ENCODE measurements at regions not wholly inside any gene's neighbourhood (a gene's known extent, or its start where the extent isn't known, plus 50 kb on each side); places are given as distances from the start of the nearest gene placed in this dataset.

DNA sequence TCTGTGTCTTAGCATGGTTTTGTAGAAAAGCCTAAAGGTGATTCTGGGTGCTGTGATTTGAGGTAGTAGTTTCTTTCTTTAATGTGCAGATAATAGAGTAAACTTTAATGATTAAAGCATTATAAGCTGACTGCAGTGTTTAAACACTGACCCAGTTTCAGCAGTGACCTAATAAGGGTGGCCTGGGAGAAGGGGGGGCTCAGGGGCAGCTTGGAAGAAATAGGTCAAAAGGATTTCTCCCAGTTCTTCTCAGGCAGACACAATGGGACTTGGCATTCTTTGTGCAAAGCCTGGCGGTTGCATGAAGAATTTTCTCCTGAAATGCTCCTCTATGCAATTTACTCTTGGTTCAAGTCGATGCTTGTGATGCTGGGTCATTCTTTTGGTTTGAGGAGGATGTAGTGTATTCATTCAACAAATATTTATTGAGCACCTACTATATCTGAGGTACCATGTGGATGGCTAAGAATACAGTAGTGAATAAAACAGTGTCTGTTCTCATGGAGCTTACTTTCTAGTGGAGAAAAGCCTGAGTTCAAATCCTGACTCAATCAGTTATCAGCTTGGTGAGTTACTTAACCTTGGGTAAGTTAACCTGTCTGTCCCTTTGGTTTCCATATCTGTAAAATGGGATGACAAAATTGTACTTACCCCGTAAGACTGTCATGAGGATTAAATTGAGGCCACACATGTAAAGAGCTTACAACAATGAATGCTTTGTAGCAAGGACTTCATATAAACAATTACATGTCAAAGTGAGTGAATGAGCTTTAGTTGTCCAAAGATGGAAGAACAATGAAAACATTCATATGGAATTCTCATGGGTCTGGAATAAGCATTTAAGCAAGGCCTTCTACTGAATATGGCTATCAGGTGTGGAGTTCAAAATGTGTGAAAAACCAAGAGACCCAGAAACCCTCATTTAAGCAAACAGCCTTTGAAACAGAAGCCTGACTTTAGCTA, 210.2 kb downstream of the KCNRG start:
- no peak overlapping the region for H2BK120ac ChIP-seq (ENCODE audit: low read depth, low read length, poor library complexity, severe bottlenecking)
- Mint-ChIP-seq H3K27ac (no peak overlapping the region), H3K4me3 (no peak overlapping the region), H3K27me3 (ENCODE audit: low read depth) (no peaks in the 10 kb centered on the region), H3K9me3 (no peaks in the 10 kb centered on the region), H3K4me1 (peaks cover 22 to 24% of the 10 kb centered on the region in 2 experiments), H3K36me3 (ENCODE audit: insufficient read depth in 1 of 3, low read depth in 3 of 3) (no peaks in the 10 kb centered on the region)
- no peak overlapping the region for H2AK5ac ChIP-seq (ENCODE audit: insufficient read length, low read length)
- H3K18ac ChIP-seq (ENCODE audit: insufficient read length, low read depth, low read length), result no peak overlapping the region
- H3K23ac ChIP-seq (ENCODE audit: insufficient read length, low read depth, low read length), result no peak overlapping the region
- no peak overlapping the region for H2BK15ac ChIP-seq (ENCODE audit: low read depth, low read length)
- no peaks in the 10 kb centered on the region for H3K9me3 ChIP-seq (ENCODE audit: control insufficient read depth, low read depth, low read length)
- no peak overlapping the region for H2AFZ ChIP-seq (ENCODE audit: low read length)
- H3T11ph ChIP-seq (ENCODE audit: low read length), result no peak overlapping the region
- H3K23me2 ChIP-seq (ENCODE audit: insufficient read length, low read depth, low read length, poor library complexity, severe bottlenecking), result no peaks in the 10 kb centered on the region
- no peak overlapping the region for H4K8ac ChIP-seq (replicated peaks; ENCODE audit: insufficient read length, low read depth, low read length)
- H4K91ac ChIP-seq (ENCODE audit: insufficient read length, low read depth, low read length), result no peak overlapping the region
- no peak overlapping the region for H2BK5ac ChIP-seq (ENCODE audit: insufficient read length, low read length)
- H3K56ac ChIP-seq (ENCODE audit: insufficient read length, low read depth, low read length), result no peak overlapping the region
- peaks cover 3% of the 10 kb centered on the region; the same call in 1 of the 2 replicates for H3K4me1 ChIP-seq (ENCODE audit: insufficient read depth, low read length)
- H3K4me2 ChIP-seq (ENCODE audit: insufficient read depth, insufficient read length, low read length), result no peak overlapping the region
- no peak overlapping the region for H3K27ac ChIP-seq (ENCODE audit: insufficient read length, low read depth, low read length)
- no peaks in the 10 kb centered on the region for H4K20me1 ChIP-seq (ENCODE audit: control insufficient read depth, insufficient read depth, insufficient read length)
- DNase-seq, result no peak
- no peaks in the 10 kb centered on the region for H3K79me1 ChIP-seq (ENCODE audit: insufficient read depth, low read depth, low read length, poor library complexity, severe bottlenecking)
- WGBS (ENCODE audit: extremely low coverage, insufficient read length, low lambda C conversion rate), result no CpG with 5 or more reads among the region's 3 CpGs
- H2BK12ac ChIP-seq (ENCODE audit: insufficient read length, low read depth, low read length), result no peak overlapping the region
- no peak overlapping the region for H2BK20ac ChIP-seq (ENCODE audit: low read depth, low read length, poor library complexity, severe bottlenecking)
- no peak overlapping the region for H3K9ac ChIP-seq (ENCODE audit: extremely low read depth, insufficient read length, low read length)
- no peak overlapping the region for H3K14ac ChIP-seq (ENCODE audit: insufficient read depth, low read length)
- no peak overlapping the region for H3K4ac ChIP-seq (ENCODE audit: low read depth, low read length)
- no peaks in the 10 kb centered on the region for H3K79me2 ChIP-seq (ENCODE audit: insufficient read depth, low read length)
- no peak overlapping the region for H4K5ac ChIP-seq (ENCODE audit: insufficient read length, low read depth, low read length)
- H3K27me3 ChIP-seq (ENCODE audit: insufficient read depth, low read length), result no peaks in the 10 kb centered on the region
- TF ChIP-seq, protein P1, sequence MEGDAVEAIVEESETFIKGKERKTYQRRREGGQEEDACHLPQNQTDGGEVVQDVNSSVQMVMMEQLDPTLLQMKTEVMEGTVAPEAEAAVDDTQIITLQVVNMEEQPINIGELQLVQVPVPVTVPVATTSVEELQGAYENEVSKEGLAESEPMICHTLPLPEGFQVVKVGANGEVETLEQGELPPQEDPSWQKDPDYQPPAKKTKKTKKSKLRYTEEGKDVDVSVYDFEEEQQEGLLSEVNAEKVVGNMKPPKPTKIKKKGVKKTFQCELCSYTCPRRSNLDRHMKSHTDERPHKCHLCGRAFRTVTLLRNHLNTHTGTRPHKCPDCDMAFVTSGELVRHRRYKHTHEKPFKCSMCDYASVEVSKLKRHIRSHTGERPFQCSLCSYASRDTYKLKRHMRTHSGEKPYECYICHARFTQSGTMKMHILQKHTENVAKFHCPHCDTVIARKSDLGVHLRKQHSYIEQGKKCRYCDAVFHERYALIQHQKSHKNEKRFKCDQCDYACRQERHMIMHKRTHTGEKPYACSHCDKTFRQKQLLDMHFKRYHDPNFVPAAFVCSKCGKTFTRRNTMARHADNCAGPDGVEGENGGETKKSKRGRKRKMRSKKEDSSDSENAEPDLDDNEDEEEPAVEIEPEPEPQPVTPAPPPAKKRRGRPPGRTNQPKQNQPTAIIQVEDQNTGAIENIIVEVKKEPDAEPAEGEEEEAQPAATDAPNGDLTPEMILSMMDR (conservative IDR thresholded peaks at IDR 0.05), result no peak

All from H9 (cell line).